HK-2 (cell line): ENCODE measurements at regions not wholly inside any gene's neighbourhood (a gene's known extent, or its start where the extent isn't known, plus 50 kb on each side); places are given as distances from the start of the nearest gene placed in this dataset.

ENCODE experiments used
- DNase-seq: peaks from one replicate; pipeline ENCODE4 v3.0.0-alpha.2; 2018; ENCODE audit not compliant: unreplicated experiment

DNA sequence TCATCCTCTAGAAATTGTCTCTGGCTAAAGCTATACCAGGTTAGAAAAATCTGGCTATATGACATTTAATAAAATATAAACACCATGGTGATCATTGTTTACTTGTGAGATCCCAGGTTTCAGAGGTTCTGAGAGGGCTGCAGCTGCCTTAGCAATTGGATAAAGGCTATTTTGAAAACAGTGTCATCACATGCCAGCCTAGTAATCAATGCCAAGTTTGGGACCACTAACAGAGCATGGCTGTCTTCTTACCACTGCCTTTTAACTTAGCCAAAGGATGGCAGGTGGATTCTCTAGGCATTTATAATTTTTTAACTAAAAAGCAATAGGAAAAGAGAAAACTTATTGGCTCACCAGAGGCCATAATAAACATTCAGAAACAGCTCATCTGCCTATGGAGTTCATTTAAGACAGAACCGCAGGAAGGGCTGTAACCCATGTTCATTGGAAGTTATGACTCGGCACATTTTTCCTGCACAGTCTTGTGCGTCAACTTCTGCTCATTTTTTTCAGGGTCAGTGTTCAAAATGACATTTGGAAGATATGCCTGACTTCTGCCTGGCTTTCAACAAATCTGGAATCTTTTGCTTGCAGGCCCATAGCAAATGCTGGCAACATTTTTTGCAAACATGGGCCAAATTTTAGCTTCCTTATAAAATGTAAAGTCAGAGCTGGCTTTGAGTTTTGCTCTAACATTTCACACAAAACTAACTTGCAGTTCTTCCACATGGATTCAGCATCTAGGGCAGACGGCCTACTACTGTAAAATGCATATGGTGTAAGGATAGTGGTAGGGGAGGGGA, 476.0 kb upstream of the TBL1XR1 start:
- no peak for DNase-seq

GRCh38 chr3:177674186-177674585, 476.9 kb upstream of the TBL1XR1 start:
- DNase-seq: no peak

GRCh38 chr3:177676148-177676547, 478.9 kb upstream of the TBL1XR1 start:
- no peak for DNase-seq

GRCh38 chr3:177676947-177677587, 479.8 kb upstream of the TBL1XR1 start:
- no peak for DNase-seq

- DNase-seq: no peak
Observed at GRCh38 chr3:177679568-177680471, 482.5 kb upstream of the TBL1XR1 start.

DNA sequence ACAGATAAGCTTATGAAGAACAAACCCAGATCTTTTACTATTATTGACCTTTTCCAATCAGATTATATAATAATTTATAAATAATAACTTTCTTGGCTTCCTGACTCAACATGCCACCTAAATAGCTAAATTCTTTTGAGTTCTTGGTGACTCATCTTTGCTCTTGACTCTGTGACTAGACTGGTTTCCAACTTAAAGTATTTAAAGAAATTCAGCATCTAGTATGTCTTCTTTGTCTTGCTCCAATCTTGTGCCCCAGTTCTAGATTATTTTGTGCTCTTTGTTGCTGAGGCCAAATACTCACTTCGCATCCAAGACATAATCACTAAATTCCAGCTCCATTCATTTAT, 483.2 kb upstream of the TBL1XR1 start:
- DNase-seq: no peak

GRCh38 chr3:177681156-177681555, 483.9 kb upstream of the TBL1XR1 start:
- DNase-seq: no peak

DNA sequence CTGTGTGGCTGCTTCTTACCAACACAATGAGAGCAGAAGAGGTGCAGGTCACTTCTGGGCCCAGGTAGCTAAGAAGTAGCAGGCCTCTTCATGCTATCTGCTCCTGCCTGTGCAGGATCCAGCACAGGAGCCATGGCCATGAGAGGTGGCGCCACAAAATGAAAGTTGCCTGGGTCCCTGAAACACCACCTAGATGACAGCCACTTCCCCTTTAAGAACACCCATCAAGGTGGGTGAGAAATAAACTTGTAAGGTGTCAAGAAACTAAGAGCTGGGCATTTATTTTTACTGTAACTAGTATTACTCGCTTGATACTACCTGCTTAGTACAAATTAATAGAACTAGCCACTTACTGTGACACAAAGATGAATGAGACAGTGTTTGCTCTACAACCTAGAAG, 484.6 kb upstream of the TBL1XR1 start:
- DNase-seq: no peak

GRCh38 chr3:177683586-177683985, 486.3 kb upstream of the TBL1XR1 start:
- DNase-seq: no peak

- no peak for DNase-seq
Observed at GRCh38 chr3:177686671-177687070, 489.4 kb upstream of the TBL1XR1 start.

DNA sequence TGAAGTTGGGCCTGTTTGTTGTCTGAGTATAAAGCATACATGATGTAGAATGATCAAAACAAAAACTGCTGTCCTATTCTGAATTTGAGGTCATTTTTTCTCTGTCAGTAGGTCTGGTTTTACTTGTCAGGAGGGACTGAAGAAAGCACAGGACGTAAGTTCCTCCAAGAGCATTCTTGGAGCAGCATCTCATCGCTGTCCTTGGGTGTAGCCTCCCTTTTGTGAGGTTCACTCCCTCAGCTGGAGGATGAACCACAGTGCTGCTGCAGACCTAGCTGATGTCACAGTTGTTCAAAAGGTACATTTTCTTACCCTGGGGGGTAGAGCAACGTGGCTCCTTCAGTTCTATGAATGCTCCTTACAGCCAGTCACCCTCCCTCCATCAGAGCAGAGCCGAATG, 490.0 kb upstream of the TBL1XR1 start:
- no peak for DNase-seq

- no peak for DNase-seq
Observed at GRCh38 chr3:177688152-177688551, 490.9 kb upstream of the TBL1XR1 start.

DNA sequence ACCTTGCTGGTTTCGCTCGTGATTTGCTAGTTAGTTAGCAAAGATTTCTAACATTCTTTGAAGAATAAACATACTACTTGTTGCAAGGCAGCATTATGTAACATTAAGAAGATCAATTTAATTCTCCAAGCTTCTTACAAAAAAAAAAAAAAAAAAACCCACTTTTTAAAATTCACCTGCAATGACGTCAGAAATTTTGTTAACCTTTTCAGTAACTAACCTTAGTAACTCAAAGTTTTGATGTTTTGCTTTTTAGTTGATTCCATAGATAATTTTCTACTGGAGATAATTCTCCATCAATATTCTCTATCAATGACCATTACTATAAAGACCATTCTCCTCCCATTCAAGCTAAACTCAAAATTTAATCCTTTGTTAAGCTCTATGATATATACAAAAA, 491.8 kb upstream of the TBL1XR1 start:
- no peak for DNase-seq

- no peak for DNase-seq
Observed at GRCh38 chr3:177689869-177690268, 492.6 kb upstream of the TBL1XR1 start.

GRCh38 chr3:177690306-177690705, 493.0 kb upstream of the TBL1XR1 start:
- DNase-seq: no peak

DNA sequence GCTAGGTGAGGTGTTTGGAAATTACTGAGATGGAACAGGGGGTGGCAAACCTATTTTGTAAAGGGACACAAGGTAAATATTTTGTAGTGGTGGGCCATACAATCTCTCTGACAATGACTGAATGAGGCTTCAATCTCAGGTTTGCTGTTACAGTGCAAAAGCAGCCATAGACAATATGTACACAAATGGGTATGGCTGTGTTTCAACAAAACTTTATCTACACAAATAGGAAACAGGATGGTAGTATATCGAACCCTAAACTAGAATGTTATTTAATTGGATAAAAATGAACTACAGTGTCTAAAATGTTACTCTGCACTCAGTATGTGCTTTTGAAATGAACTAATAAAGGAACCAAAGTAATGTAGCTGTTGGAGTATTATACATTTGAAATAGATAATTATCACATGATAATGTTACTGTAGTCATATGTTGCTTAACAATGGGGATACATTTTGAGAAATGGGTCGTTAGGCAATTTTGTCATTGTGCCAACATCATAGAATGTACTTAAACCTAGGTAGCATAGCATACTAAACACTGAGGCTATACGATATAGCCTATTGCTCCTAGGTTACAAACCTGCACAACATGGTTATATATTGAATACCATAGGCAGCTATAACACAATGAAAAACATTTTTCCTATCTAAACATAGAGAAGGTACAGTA, 495.2 kb upstream of the TBL1XR1 start:
- no peak for DNase-seq

- no peak for DNase-seq
Observed at GRCh38 chr3:177693616-177694264, 496.5 kb upstream of the TBL1XR1 start.

DNA sequence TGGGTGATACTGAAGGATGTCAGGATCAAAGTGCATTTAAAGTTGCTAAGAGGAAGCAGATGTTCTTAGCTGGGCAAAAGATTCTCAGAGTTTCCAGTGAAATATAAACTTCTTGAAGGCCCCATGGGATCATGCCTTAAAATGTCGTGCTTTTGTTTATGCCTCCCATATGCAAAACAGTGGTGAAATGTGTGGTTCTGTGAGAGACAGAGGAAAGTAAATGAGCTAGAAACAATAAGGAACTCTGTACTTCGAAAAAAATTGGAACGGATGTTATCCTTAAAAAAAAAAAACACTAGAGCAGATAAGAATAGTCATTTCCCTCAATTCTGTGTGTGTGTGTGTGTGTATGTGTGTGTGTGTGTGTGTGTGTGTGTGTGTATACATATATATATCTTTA, 497.0 kb upstream of the TBL1XR1 start:
- no peak for DNase-seq

- no peak for DNase-seq
Observed at GRCh38 chr3:177694951-177695350, 497.7 kb upstream of the TBL1XR1 start.

GRCh38 chr3:177700117-177700516, 502.8 kb upstream of the TBL1XR1 start:
- DNase-seq: no peak

DNA sequence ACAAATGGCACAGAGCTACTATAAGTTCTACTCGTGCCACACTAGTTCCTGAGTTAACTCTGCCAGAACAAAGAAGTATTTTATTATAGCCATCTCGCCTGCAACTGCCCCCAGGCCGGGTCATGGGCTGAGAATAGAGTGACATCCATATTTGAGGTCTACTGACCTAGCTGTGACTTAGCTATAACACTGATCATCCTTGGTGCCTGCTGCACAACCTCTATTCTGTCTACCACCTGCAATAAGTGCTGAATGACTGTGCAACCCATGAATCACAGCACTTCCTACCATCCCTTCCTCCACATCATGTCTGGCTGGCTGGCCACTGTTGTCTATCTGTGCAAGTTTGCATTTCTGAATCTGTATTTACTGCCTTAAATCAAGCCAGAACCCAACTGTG, 506.5 kb upstream of the TBL1XR1 start:
- no peak for DNase-seq
